Transverse colon (tissue), 4 donors: ENCODE measurements at regions not wholly inside any gene's neighbourhood (a gene's known extent, or its start where the extent isn't known, plus 50 kb on each side); places are given as distances from the start of the nearest gene placed in this dataset.

Experiments
- EP300 ChIP-seq: sonication (generic); formaldehyde crosslinking; IDR thresholded peaks from one replicate; pipeline ENCODE4 v1.6.1; 2017; ENCODE audit warnings: antibody characterized with exemption, low read depth
- POLR2A ChIP-seq: fragments of 450-650 bp; IDR thresholded peaks from one replicate; pipeline ENCODE4 v1.6.1; 2016; ENCODE audit warnings: antibody characterized with exemption, mild to moderate bottlenecking, moderate library complexity
- POLR2AphosphoS5 ChIP-seq, 3 donors: sonication (generic); formaldehyde crosslinking; IDR thresholded peaks; one replicate each; pipeline ENCODE4 v1.6.1; 2016; ENCODE audit warnings: antibody characterized with exemption in 3 of 3
- TF ChIP-seq, protein P1 (sequence below), 5 experiments: fragments of 200-600 bp in 3 of 5; fragments of 450-650 bp in 2 of 5; sonication (generic) in 3 of 5; IDR thresholded peaks; 1 replicate in 2 of 5; 2 replicates in 3 of 5; pipeline ENCODE4 v1.5.1; 2016 to 2017; ENCODE audit warnings: antibody characterized with exemption in 5 of 5, inconsistent platforms in 3 of 5, mild to moderate bottlenecking in 2 of 5, moderate library complexity in 1 of 5

- TF ChIP-seq POLR2A (no peak), EP300 (no peak), POLR2AphosphoS5 (IDR thresholded peaks at IDR 0.05) (no peak)
- TF ChIP-seq, protein P1, sequence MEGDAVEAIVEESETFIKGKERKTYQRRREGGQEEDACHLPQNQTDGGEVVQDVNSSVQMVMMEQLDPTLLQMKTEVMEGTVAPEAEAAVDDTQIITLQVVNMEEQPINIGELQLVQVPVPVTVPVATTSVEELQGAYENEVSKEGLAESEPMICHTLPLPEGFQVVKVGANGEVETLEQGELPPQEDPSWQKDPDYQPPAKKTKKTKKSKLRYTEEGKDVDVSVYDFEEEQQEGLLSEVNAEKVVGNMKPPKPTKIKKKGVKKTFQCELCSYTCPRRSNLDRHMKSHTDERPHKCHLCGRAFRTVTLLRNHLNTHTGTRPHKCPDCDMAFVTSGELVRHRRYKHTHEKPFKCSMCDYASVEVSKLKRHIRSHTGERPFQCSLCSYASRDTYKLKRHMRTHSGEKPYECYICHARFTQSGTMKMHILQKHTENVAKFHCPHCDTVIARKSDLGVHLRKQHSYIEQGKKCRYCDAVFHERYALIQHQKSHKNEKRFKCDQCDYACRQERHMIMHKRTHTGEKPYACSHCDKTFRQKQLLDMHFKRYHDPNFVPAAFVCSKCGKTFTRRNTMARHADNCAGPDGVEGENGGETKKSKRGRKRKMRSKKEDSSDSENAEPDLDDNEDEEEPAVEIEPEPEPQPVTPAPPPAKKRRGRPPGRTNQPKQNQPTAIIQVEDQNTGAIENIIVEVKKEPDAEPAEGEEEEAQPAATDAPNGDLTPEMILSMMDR (IDR thresholded peaks at IDR 0.05): no peak
These were observed 220.5 kb upstream of the NWD2 start for GRCh38 chr4:37023996-37024395.
